ENCODE measurements at regions not wholly inside any gene's neighbourhood (a gene's known extent, or its start where the extent isn't known, plus 50 kb on each side); places are given as distances from the start of the nearest gene placed in this dataset.

- DNase-seq, result no peak
- H3K27ac ChIP-seq, result no peak overlapping the region
- 84% methylated on average over 3 of the region's 3 CpGs for WGBS, 2 donors
- H3K36me3 ChIP-seq, result no peaks in the 10 kb centered on the region
- intact Hi-C loops (cut with DNase I), result no loop called here
- no peaks in the 10 kb centered on the region for H3K9me3 ChIP-seq
- no peak overlapping the region for H3K4me3 ChIP-seq
- no peaks in the 10 kb centered on the region for H3K4me1 ChIP-seq
- no peaks in the 10 kb centered on the region for H3K27me3 ChIP-seq
- TF ChIP-seq EP300 (IDR thresholded peaks at IDR 0.05) (no peak), CTCF (IDR thresholded peaks at IDR 0.05) (no peak), POLR2A (IDR thresholded peaks at IDR 0.05) (no peak), POLR2AphosphoS5 (IDR thresholded peaks at IDR 0.05) (no peak)
Observed at GRCh38 chr12:65664715-65665250, 159.5 kb upstream of the HMGA2 start.

- Histone ChIP-seq H3K9me3 (no peaks in the 10 kb centered on the region), H3K4me1 (no peaks in the 10 kb centered on the region), H3K36me3 (no peaks in the 10 kb centered on the region), H3K4me3 (no peak overlapping the region), H3K27me3 (no peaks in the 10 kb centered on the region), H3K27ac (no peak overlapping the region)
- no peak for DNase-seq
- TF ChIP-seq CTCF (IDR thresholded peaks at IDR 0.05), result no peak
- no peak for TF ChIP-seq EP300 (IDR thresholded peaks at IDR 0.05)
- TF ChIP-seq POLR2AphosphoS5 (IDR thresholded peaks at IDR 0.05), result no peak
- TF ChIP-seq POLR2A (IDR thresholded peaks at IDR 0.05), result no peak
- 92 to 95% methylated on average over 2 of the region's 2 CpGs for WGBS, 2 donors
- intact Hi-C loops (cut with DNase I), result no loop called here
Observed at GRCh38 chr12:65665817-65666216, 158.5 kb upstream of the HMGA2 start.

GRCh38 chr12:65666876-65667275, 157.4 kb upstream of the HMGA2 start:
- intact Hi-C loops (cut with DNase I), result no loop called here
- H3K4me1 ChIP-seq, result no peaks in the 10 kb centered on the region
- H3K36me3 ChIP-seq, result no peaks in the 10 kb centered on the region
- no peaks in the 10 kb centered on the region for H3K27me3 ChIP-seq
- WGBS, 2 donors, result 62 to 67% methylated on average over 2 of the region's 2 CpGs
- no peaks in the 10 kb centered on the region for H3K9me3 ChIP-seq
- no peak for TF ChIP-seq POLR2AphosphoS5 (IDR thresholded peaks at IDR 0.05)
- no peak for TF ChIP-seq POLR2A (IDR thresholded peaks at IDR 0.05)
- TF ChIP-seq CTCF (IDR thresholded peaks at IDR 0.05), result no peak
- TF ChIP-seq EP300 (IDR thresholded peaks at IDR 0.05), result no peak
- H3K27ac ChIP-seq, result no peak overlapping the region
- H3K4me3 ChIP-seq, result no peak overlapping the region
- no peak for DNase-seq

GRCh38 chr12:65667932-65668331, 156.4 kb upstream of the HMGA2 start:
- no peak for TF ChIP-seq POLR2A (IDR thresholded peaks at IDR 0.05)
- TF ChIP-seq POLR2AphosphoS5 (IDR thresholded peaks at IDR 0.05), result no peak
- WGBS, 2 donors, result 82 to 88% methylated on average over 9 of the region's 9 CpGs
- intact Hi-C loops (cut with DNase I), result no loop called here

GRCh38 chr12:65668981-65669695, 155.1 kb upstream of the HMGA2 start:
- intact Hi-C loops (cut with DNase I), result no loop called here
- Histone ChIP-seq H3K9me3 (no peaks in the 10 kb centered on the region), H3K27me3 (no peaks in the 10 kb centered on the region), H3K27ac (no peak overlapping the region), H3K4me3 (no peak overlapping the region), H3K36me3 (no peaks in the 10 kb centered on the region), H3K4me1 (no peaks in the 10 kb centered on the region)
- DNase-seq, result no peak
- TF ChIP-seq POLR2A (IDR thresholded peaks at IDR 0.05), result no peak
- TF ChIP-seq CTCF (IDR thresholded peaks at IDR 0.05), result no peak
- TF ChIP-seq EP300 (IDR thresholded peaks at IDR 0.05), result no peak
- TF ChIP-seq POLR2AphosphoS5 (IDR thresholded peaks at IDR 0.05), result no peak
- 84 to 92% methylated on average over 5 of the region's 5 CpGs for WGBS, 2 donors

More at GRCh38 chr12:65667932-65668331, 156.4 kb upstream of the HMGA2 start:
- H3K4me1 ChIP-seq, result no peaks in the 10 kb centered on the region
- no peak overlapping the region for H3K4me3 ChIP-seq
- DNase-seq, result no peak
- no peaks in the 10 kb centered on the region for H3K27me3 ChIP-seq
- H3K9me3 ChIP-seq, result no peaks in the 10 kb centered on the region
- H3K27ac ChIP-seq, result no peak overlapping the region
- H3K36me3 ChIP-seq, result no peaks in the 10 kb centered on the region

All from sigmoid colon (tissue), 6 donors.